GM06990 (cell line): ENCODE measurements at regions not wholly inside any gene's neighbourhood (a gene's known extent, or its start where the extent isn't known, plus 50 kb on each side); places are given as distances from the start of the nearest gene placed in this dataset.

Source experiments
- DNase-seq: peaks from one replicate; pipeline ENCODE4 v3.0.0-alpha.2; 2011; ENCODE audit not compliant: insufficient read length; ENCODE audit errors: extremely low read depth
- H3K27me3 ChIP-seq: replicated peaks from 2 replicates; pipeline ENCODE4 v1.6.0; 2011; ENCODE audit warnings: low read length; ENCODE audit not compliant: control insufficient read depth, insufficient read depth
- H3K36me3 ChIP-seq: 2 replicates; pipeline ENCODE4 v1.5.1; 2011; ENCODE audit warnings: low read length; ENCODE audit not compliant: control insufficient read depth, insufficient read depth
- H3K4me3 ChIP-seq: replicated peaks from 2 replicates; pipeline ENCODE4 v1.5.1; 2011; ENCODE audit warnings: low read depth, mild to moderate bottlenecking, control low read depth, low read length
- CTCF ChIP-seq: IDR thresholded peaks from 2 replicates; pipeline ENCODE4 v1.5.1; 2011; ENCODE audit warnings: low read length, control low read depth, mild to moderate bottlenecking, inconsistent platforms; ENCODE audit not compliant: insufficient read depth, poor library complexity, severe bottlenecking

GRCh38 chr3:117137065-117137464 is 427.5 kb downstream of the TUSC7 start:
- no peak for DNase-seq

DNA sequence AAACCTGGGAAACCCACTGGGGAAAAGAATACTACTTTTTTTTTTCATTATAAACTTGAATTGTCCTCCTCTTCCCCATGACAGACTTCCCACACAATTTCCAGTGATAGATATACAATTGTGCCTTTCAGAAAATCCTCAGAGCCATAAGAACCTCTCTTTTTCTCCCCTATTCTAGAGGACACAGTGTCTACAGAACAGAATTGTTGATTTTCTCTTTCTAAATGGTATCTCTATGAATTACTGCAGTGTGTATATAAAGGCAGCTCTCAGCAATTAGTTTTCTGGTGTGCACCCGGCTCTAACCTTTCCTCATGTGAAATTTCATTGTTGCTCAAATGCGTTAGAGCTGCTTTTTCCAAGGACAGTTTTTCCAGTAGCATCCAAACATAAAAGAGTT is 430.1 kb downstream of the TUSC7 start:
- Histone ChIP-seq H3K4me3 (no peak overlapping the region), H3K27me3 (no peaks in the 10 kb centered on the region), H3K36me3 (no peaks in the 10 kb centered on the region)
- DNase-seq, result no peak
- TF ChIP-seq CTCF, result no peak

More at GRCh38 chr3:117137065-117137464, 427.5 kb downstream of the TUSC7 start:
- H3K27me3 ChIP-seq, result no peaks in the 10 kb centered on the region
- TF ChIP-seq CTCF, result no peak
- no peak overlapping the region for H3K4me3 ChIP-seq
- no peaks in the 10 kb centered on the region for H3K36me3 ChIP-seq

- DNase-seq, result no peak
- H3K36me3 ChIP-seq, result no peaks in the 10 kb centered on the region
- TF ChIP-seq CTCF, result no peak
- no peaks in the 10 kb centered on the region for H3K27me3 ChIP-seq
- no peak overlapping the region for H3K4me3 ChIP-seq
Observed at GRCh38 chr3:117141812-117142211, 432.2 kb downstream of the TUSC7 start.

DNA sequence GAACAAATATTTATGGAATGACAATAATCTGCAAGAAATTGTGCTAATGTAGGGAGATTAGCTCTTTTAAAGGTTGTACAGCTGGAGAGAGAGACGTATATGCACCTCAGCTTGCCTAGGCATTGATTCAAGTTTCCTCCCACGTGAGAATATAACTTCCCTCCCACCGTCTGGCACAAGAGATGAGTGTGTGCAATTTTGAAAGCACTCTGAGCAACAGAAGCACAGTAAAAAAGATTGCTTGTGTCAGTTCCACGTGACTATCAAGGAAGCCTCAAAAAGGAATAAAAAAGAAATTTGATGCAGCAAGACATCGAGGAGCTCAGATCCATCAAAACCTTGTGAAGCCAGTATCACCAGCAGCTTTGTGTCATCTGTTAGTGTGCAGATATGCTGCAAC is 435.3 kb downstream of the TUSC7 start:
- no peak for DNase-seq
- no peak for TF ChIP-seq CTCF
- Histone ChIP-seq H3K27me3 (no peaks in the 10 kb centered on the region), H3K36me3 (no peaks in the 10 kb centered on the region), H3K4me3 (no peak overlapping the region)

DNA sequence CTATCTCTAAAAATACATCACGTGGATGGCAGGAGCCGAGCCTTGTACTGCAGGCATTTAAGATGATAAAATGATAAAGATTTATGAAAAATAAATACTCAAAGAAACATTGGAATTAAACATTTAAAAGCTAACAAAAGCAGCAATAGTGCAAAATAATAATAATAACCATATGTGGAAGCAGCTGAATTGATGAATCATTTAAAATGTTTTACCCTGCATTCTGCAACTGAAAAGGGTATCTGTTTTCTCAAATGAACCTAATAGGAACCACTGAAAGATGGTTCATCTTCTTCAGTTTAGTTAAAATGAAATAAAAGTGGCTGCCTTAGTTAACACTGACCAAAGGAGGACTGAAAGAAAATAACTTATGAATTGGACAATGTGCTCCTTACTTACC is 436.1 kb downstream of the TUSC7 start:
- no peak for DNase-seq
- H3K36me3 ChIP-seq, result no peaks in the 10 kb centered on the region
- H3K27me3 ChIP-seq, result no peaks in the 10 kb centered on the region
- H3K4me3 ChIP-seq, result no peak overlapping the region
- no peak for TF ChIP-seq CTCF

GRCh38 chr3:117146571-117146970 is 437.0 kb downstream of the TUSC7 start:
- H3K27me3 ChIP-seq, result no peaks in the 10 kb centered on the region
- H3K4me3 ChIP-seq, result no peak overlapping the region
- no peak for TF ChIP-seq CTCF
- H3K36me3 ChIP-seq, result no peaks in the 10 kb centered on the region
- no peak for DNase-seq
